HCT116 (cell line): ENCODE measurements at regions not wholly inside any gene's neighbourhood (a gene's known extent, or its start where the extent isn't known, plus 50 kb on each side); places are given as distances from the start of the nearest gene placed in this dataset.

Experiments used
- ATAC-seq: fragments of 200-7000 bp; cut with Tn5 transposase; 2 replicates; pipeline ENCODE4 v1.9.1; 2020; ENCODE audit warnings: mild to moderate bottlenecking, moderate library complexity
- BruUV-seq: library from RNA; stranded (reverse); fragments of 400-500 nt; replicated peaks from 2 replicates; lab custom pipeline; 2021; lab: Mats Ljungman, UMichigan
- CTCF ChIA-PET: fragments of 300-600 bp; sonication (Branson Sonifier 250); formaldehyde crosslinking; loops from one replicate; lab custom pipeline; 2021; ENCODE audit warnings: antibody characterized with exemption; lab: Charles Lee
- POLR2A ChIA-PET: fragments of 300-600, 350-600 bp; sonication (Branson Sonifier 250); formaldehyde crosslinking; loops from one replicate; lab custom pipeline; 2021; ENCODE audit warnings: antibody characterized with exemption; lab: Charles Lee
- RAD21 ChIA-PET, 2 experiments: fragments of 300-600 bp; sonication (Branson Sonifier 250); formaldehyde crosslinking; loops; one replicate each; lab custom pipeline; 2023; ENCODE audit warnings: low total read pairs in 2 of 2; ENCODE audit not compliant: uncharacterized antibody in 2 of 2, unreplicated experiment in 2 of 2, low non-redundant PET in 1 of 2; lab: Charles Lee
- DNase-seq: peaks from one replicate; pipeline ENCODE4 v3.0.0-alpha.2; 2010; ENCODE audit warnings: low read depth, low spot score
- H2AFZ ChIP-seq: fragments of 200-600 bp; shearing (Covaris generic), sonication (generic); 2 replicates; pipeline ENCODE4 v1.6.1; 2017; ENCODE audit warnings: low read depth, mixed run types, mixed read lengths, antibody characterized with exemption, low read length; ENCODE audit not compliant: poor library complexity, severe bottlenecking
- H3K27ac ChIP-seq: 2 replicates; pipeline ENCODE4 v1.5.1; 2012; ENCODE audit warnings: low read depth, low read length
- H3K27me3 ChIP-seq: fragments of 200-600 bp; sonication (generic); 2 replicates; pipeline ENCODE4 v1.6.1; 2016; ENCODE audit warnings: mixed run types, low read length, mixed read lengths; ENCODE audit not compliant: insufficient read depth
- H3K36me3 ChIP-seq, 2 experiments: fragments of 200-500 bp in 1 of 2; fragments of 200-600 bp in 1 of 2; sonication (Bioruptor generic) in 1 of 2; sonication (generic) in 1 of 2; 2 replicates each; pipeline versions ENCODE4 v1.5.1 to v1.6.1; 2014 to 2016; ENCODE audit warnings: low read length in 2 of 2, inconsistent platforms in 1 of 2, mixed read lengths in 1 of 2, mixed run types in 1 of 2; ENCODE audit not compliant: insufficient read depth in 2 of 2, control insufficient read depth in 1 of 2
- H3K4me1 ChIP-seq, 2 experiments: fragments of 200-600 bp in 1 of 2; sonication (generic) in 1 of 2; 2 replicates each; pipeline versions ENCODE4 v1.5.1 to v1.6.1; 2012 to 2017; ENCODE audit warnings: low read length in 2 of 2, inconsistent platforms in 1 of 2, mild to moderate bottlenecking in 1 of 2, mixed read lengths in 1 of 2, mixed run types in 1 of 2, moderate library complexity in 1 of 2; ENCODE audit not compliant: insufficient read depth in 2 of 2, control insufficient read depth in 1 of 2
- H3K4me2 ChIP-seq: fragments of 200-600 bp; sonication (generic); 2 replicates; pipeline ENCODE4 v1.6.1; 2017; ENCODE audit warnings: mixed run types, low read length, mixed read lengths
- H3K4me3 ChIP-seq, 2 experiments: fragments of 200-600 bp in 1 of 2; sonication (generic) in 1 of 2; replicated peaks in 1 of 2; 2 replicates each; pipeline ENCODE4 v1.5.1; 2011 to 2016; ENCODE audit warnings: low read length in 2 of 2, control low read depth in 1 of 2, low read depth in 1 of 2, mild to moderate bottlenecking in 1 of 2, mixed read lengths in 1 of 2, mixed run types in 1 of 2
- H3K79me2 ChIP-seq: fragments of 200-600 bp; sonication (generic); 2 replicates; pipeline ENCODE4 v1.6.1; 2017; ENCODE audit warnings: mild to moderate bottlenecking, mixed run types, low read length, moderate library complexity, mixed read lengths; ENCODE audit not compliant: insufficient read depth
- H3K9ac ChIP-seq: fragments of 200-600 bp; sonication (generic); 2 replicates; pipeline ENCODE4 v1.6.1; 2016; ENCODE audit warnings: low read length, mixed read lengths
- H3K9me2 ChIP-seq: fragments of 200-600 bp; sonication (generic), shearing (Covaris generic); 2 replicates; pipeline ENCODE4 v1.6.1; 2017; ENCODE audit warnings: mixed run types, mild to moderate bottlenecking, moderate library complexity; ENCODE audit not compliant: insufficient read depth
- H3K9me3 ChIP-seq, 2 experiments: fragments of 200-500 bp in 1 of 2; fragments of 200-600 bp in 1 of 2; sonication (Bioruptor generic) in 1 of 2; sonication (generic) in 1 of 2; 2 replicates each; pipeline ENCODE4 v1.6.1; 2014 to 2017; ENCODE audit warnings: low read length in 2 of 2, mixed read lengths in 2 of 2, inconsistent platforms in 1 of 2, low read depth in 1 of 2, mild to moderate bottlenecking in 1 of 2, mixed run types in 1 of 2, moderate library complexity in 1 of 2; ENCODE audit not compliant: control insufficient read depth in 1 of 2, insufficient read depth in 1 of 2
- H4K20me1 ChIP-seq: fragments of 200-600 bp; sonication (generic), shearing (Covaris generic); 2 replicates; pipeline ENCODE4 v1.6.1; 2017; ENCODE audit warnings: mixed run types, mild to moderate bottlenecking, moderate library complexity; ENCODE audit not compliant: insufficient read depth
- CBX3 ChIP-seq: IDR thresholded peaks from 2 replicates; pipeline ENCODE4 v1.6.1; 2012; ENCODE audit warnings: low read depth
- CEBPB ChIP-seq: IDR thresholded peaks from 2 replicates; pipeline ENCODE4 v1.6.1; 2012; ENCODE audit warnings: low read depth
- CTCF ChIP-seq, 3 experiments: fragments of 200-600 bp in 1 of 3; sonication (generic) in 1 of 3; IDR thresholded peaks in 2 of 3; conservative IDR thresholded peaks in 1 of 3; 2 replicates each; pipeline ENCODE4 v1.5.1; 2012 to 2017; ENCODE audit warnings: low read depth in 2 of 3, low read length in 2 of 3, antibody characterized with exemption in 1 of 3, borderline replicate concordance in 1 of 3, control low read depth in 1 of 3, mild to moderate bottlenecking in 1 of 3, mixed read lengths in 1 of 3, mixed run types in 1 of 3, moderate library complexity in 1 of 3; ENCODE audit not compliant: insufficient read depth in 1 of 3
- EGR1 ChIP-seq: IDR thresholded peaks from 2 replicates; pipeline ENCODE4 v1.6.1; 2012; ENCODE audit warnings: low read depth
- ELF1 ChIP-seq: IDR thresholded peaks from 2 replicates; pipeline ENCODE4 v1.6.1; 2012; ENCODE audit warnings: low read depth, borderline replicate concordance
- EZH2phosphoT487 ChIP-seq: fragments of 200-600 bp; IDR thresholded peaks from 2 replicates; pipeline ENCODE4 v1.6.1; 2018; ENCODE audit warnings: antibody characterized with exemption, borderline replicate concordance
- FOSL1 ChIP-seq: IDR thresholded peaks from 2 replicates; pipeline ENCODE4 v1.6.1; 2012; ENCODE audit warnings: low read depth
- JUND ChIP-seq: IDR thresholded peaks from 2 replicates; pipeline ENCODE4 v1.6.1; 2012
- POLR2AphosphoS5 ChIP-seq: IDR thresholded peaks from 2 replicates; pipeline ENCODE4 v1.6.1; 2011; ENCODE audit warnings: mild to moderate bottlenecking, low read depth, low read length, moderate library complexity
- RAD21 ChIP-seq: IDR thresholded peaks from 2 replicates; pipeline ENCODE4 v1.6.1; 2012; ENCODE audit warnings: low read depth, mild to moderate bottlenecking
- SIN3A ChIP-seq: IDR thresholded peaks from 2 replicates; pipeline ENCODE4 v1.6.1; 2012; ENCODE audit warnings: low read depth
- YY1 ChIP-seq: IDR thresholded peaks from 2 replicates; pipeline ENCODE4 v1.6.1; 2011; ENCODE audit warnings: low read length, low read depth, moderate library complexity, mild to moderate bottlenecking; ENCODE audit not compliant: insufficient replicate concordance; ENCODE audit errors: extremely low read depth
- ZFX ChIP-seq: fragments of 450-650 bp; IDR thresholded peaks from 2 replicates; pipeline ENCODE4 v1.6.1; 2017
- ZNF274 ChIP-seq: fragments of 200-500 bp; sonication (Bioruptor generic); IDR thresholded peaks from 2 replicates; pipeline ENCODE4 v1.6.1; 2014; ENCODE audit warnings: mild to moderate bottlenecking, low read depth, low read length, inconsistent platforms
- intact Hi-C: fragments of 100-400 bp; cut with micrococcal nuclease; formaldehyde crosslinking; loops from 2 replicates; pipeline ENCODE4 v1.10.0; 2022

GRCh38 chr9:38185647-38186403 lies 116.8 kb upstream of the SHB start:
- ChIA-PET POLR2A (no interaction called here), CTCF (no interaction called here), RAD21 (no interaction called here)
- H3K27me3 ChIP-seq = no peaks in the 10 kb centered on the region
- no peak for DNase-seq
- no peaks in the 10 kb centered on the region for H3K36me3 ChIP-seq
- peak overlapping the region; percentile 44 for H3K4me2 ChIP-seq
- 0 out of 2 replicates have a peak overlapping the region, but pooled peaks have one; percentile 0 for H3K9ac ChIP-seq
- intact Hi-C loops = no loop called here
- H2AFZ ChIP-seq = peak overlapping the region; percentile 60
- TF ChIP-seq POLR2AphosphoS5 (no peak), YY1 (no peak), EZH2phosphoT487 (no peak), CBX3 (no peak), FOSL1 (no peak), EGR1 (no peak), RAD21 (no peak)
- H3K4me3 ChIP-seq = no peak overlapping the region
- H3K4me1 ChIP-seq = peaks cover 3 to 42% of the 10 kb centered on the region in 2 experiments; a peak in 3 of 4 replicates
- no TSS peak for BruUV-seq
- H3K9me3 ChIP-seq = no peaks in the 10 kb centered on the region
- H3K9me2 ChIP-seq = no peaks in the 10 kb centered on the region
- no peak for ATAC-seq
- H3K79me2 ChIP-seq = no peaks in the 10 kb centered on the region
- H4K20me1 ChIP-seq = no peaks in the 10 kb centered on the region
- H3K27ac ChIP-seq = no peak overlapping the region

DNA sequence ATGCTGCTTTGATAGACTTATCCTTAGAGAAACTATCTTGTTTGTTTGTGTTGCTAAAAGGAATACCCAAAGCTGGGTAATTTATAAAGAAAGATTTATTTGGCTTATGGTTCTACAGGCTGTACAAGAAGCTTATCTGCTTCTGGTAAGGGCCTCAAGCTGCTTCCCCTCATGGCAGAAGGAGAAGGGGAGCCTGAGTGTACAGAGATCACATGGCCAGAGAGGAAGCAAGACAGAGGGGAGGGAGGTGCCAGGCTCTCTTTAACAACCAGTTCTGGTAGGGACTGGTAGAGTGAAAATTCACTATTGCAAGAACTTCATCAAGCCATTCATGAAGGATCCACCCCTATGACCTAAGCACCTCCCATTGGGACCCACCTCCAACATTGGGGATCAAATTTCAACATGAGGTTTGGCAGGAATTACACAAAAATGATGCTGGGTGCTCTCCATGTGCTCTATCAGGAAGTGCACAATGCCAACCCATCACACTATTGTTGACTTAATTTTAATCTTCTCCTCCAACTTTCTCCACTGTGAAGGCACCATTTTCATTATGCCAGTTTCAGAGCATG lies 115.1 kb upstream of the SHB start:
- H2AFZ ChIP-seq = peak overlapping the region; percentile 48
- no TSS peak for BruUV-seq
- TF ChIP-seq SIN3A = no peak
- TF ChIP-seq ZFX = no peak
- no peak for TF ChIP-seq CTCF (IDR thresholded peaks at IDR 0.05 in 2 of 3, conservative IDR thresholded peaks at IDR 0.05 in 1 of 3; ENCODE audit: borderline replicate concordance in 1 of 3, insufficient read depth in 1 of 3, low read depth in 2 of 3, low read length in 2 of 3)
- TF ChIP-seq ZNF274 = no peak
- TF ChIP-seq CEBPB = no peak
- no peak for TF ChIP-seq ELF1
- no peak for TF ChIP-seq EGR1
- TF ChIP-seq YY1 = no peak
- TF ChIP-seq POLR2AphosphoS5 = no peak
- TF ChIP-seq CBX3 = no peak
- TF ChIP-seq JUND = no peak

More for the DNA sequence above, 115.1 kb upstream of the SHB start:
- Histone ChIP-seq H3K4me2 (no peak overlapping the region), H3K36me3 (no peaks in the 10 kb centered on the region), H3K9ac (no peak overlapping the region), H3K4me3 (no peak overlapping the region), H3K4me1 (peaks cover 3 to 44% of the 10 kb centered on the region in 2 experiments; a peak in 3 of 4 replicates), H3K9me2 (no peaks in the 10 kb centered on the region), H4K20me1 (no peaks in the 10 kb centered on the region), H3K27ac (no peak overlapping the region), H3K79me2 (no peaks in the 10 kb centered on the region), H3K9me3 (no peaks in the 10 kb centered on the region), H3K27me3 (no peaks in the 10 kb centered on the region)
- ChIA-PET POLR2A (no interaction called here), CTCF (no interaction called here), RAD21 (no interaction called here)
- DNase-seq = no peak
- no peak; the same call in 1 of the 2 replicates for ATAC-seq
- intact Hi-C loops = no loop called here
